ENCODE measurements at regions not wholly inside any gene's neighbourhood (a gene's known extent, or its start where the extent isn't known, plus 50 kb on each side); places are given as distances from the start of the nearest gene placed in this dataset.

DNA sequence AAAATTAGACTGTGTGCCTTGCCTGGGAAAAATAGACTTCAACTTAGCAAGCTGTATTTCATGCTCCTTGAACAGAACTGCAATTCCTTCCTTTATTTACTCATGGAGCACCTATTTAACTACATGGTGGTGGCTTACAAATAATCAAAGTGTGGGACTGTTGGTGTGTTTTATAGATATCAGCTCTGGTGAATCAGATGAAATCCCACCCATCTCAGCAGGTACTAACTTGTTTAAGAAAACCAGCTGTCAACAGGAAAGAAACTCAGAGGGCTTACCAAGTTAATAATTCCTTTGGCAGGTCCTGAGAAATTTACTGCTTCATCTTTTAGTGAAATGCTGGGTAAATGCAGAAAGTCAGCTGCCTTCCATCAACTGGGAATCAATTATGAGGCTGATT, 830.6 kb downstream of the SLC4A3 start:
- FAIRE-seq: no peak

DNA sequence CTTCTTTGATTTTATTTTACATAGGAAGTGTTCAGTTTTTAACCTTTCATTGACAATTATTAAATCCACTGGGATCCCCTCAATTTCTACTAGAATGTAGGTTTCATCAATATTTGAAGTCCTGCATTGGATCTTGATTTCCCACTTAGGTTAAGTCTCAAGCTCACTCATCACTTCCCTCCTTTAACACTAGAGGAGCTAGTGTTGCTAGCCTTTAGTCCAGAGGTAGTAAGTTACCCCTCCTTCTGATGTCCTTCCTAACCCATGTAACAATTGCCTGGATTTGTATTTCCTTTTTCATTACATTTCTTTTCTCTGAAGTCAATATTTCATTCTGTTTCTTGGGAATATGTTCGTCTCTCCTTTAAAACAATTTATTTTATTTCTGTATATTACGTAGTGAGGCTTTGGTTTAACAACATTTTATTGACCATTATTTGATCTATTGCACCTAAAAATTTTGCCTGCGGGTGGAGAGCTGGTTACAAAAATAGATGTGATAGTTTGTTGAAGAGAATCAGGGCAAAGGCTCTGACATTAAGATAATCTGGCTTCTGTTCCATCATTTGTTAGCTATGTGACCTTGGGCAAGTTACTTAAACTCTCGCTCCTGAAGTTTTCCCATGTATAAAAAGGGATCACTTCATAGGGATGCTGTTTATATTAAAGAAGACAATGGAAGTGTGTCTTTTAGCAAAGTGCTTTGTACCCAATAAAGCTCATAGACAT, 833.0 kb downstream of the SLC4A3 start:
- no peak for FAIRE-seq

DNA sequence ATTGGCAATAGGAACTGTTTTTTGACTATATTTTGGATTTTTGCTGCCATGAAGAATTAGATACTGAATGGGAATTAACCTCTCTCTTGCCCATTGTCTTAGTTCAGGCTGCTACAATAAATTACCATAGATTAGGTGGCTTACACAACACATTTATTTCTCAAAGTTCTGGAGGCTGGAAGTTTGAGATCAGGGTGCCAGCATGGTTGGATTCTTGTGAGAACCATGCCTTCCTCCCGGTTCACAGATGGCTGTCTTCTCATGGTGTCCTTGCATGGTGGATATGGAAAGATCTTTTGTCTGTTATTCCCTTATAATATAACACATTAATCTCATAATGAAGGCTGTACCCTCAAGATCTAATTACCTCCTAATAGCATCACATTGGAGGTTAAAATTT, 836.4 kb downstream of the SLC4A3 start:
- no peak for FAIRE-seq

GRCh38 chr2:220465700-220466099, 838.3 kb downstream of the SLC4A3 start:
- FAIRE-seq: no peak

GRCh38 chr2:220466251-220466691, 838.8 kb downstream of the SLC4A3 start:
- FAIRE-seq: no peak

DNA sequence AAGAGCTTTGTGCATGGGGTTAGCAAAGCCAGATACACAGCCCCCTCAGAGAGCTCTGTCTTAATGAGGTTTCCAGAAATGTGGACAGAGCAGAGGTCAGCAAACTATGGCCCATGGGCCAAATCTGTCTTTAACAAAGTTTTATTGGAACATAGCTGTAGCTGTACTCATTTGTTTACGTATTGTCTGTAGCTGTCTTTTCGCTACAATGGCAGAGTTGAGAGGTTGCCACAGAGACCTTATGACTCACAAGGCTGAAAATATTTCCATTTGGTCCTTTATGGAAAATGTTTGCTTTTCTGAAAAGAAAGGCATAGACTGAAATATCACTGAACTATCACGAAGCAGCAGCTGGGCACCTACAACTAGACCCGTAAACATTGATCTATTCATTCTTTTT, 841.8 kb downstream of the SLC4A3 start:
- no peak for FAIRE-seq

GRCh38 chr2:220473611-220474010, 846.2 kb downstream of the SLC4A3 start:
- FAIRE-seq: no peak

- no peak for FAIRE-seq
Observed at GRCh38 chr2:220476877-220477276, 849.4 kb downstream of the SLC4A3 start.

GRCh38 chr2:220478305-220479058, 851.1 kb downstream of the SLC4A3 start:
- FAIRE-seq: no peak

GRCh38 chr2:220482716-220483115, 855.3 kb downstream of the SLC4A3 start:
- no peak for FAIRE-seq

DNA sequence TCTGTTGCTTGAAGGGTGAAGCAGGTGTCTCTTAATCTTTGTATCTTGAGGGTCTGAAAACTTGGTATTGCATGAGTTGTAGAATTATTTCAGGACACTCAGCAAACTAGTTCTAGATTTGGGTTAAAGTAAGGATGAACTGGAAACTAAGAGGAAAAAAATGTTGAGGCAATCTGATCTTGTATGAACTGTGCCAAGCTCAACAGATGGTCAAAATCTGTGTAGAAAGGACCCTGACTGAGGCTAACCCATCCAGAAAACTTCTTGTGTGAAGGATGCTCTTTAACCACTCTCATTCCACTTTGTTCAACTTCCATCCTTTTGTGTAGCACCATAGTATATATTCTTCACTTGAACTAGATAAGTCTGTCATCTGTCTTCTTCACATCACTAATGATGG, 861.7 kb downstream of the SLC4A3 start:
- FAIRE-seq: no peak

DNA sequence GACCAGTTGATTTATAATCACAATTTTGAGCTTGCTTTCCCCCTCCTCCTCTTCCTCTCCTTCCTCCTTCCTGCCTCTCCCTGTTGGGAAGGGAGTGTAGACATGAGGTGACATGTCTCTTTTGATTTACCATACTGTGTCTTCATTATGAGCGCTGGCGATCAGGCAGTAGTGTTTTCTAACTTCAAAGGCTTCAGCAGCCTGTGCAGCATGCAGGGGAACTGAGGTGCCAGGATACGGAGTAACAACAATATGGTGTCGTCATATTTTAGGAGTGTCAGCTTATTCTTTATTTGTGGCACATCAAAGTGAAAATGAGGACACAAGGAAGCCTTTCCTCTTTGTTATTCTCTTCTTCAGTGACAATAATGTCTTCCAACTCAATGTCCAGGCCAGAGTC, 864.2 kb downstream of the SLC4A3 start:
- FAIRE-seq: no peak

GRCh38 chr2:220493871-220494525, 866.6 kb downstream of the SLC4A3 start:
- no peak for FAIRE-seq

- no peak for FAIRE-seq
Observed at GRCh38 chr2:220496513-220496912, 869.1 kb downstream of the SLC4A3 start.

DNA sequence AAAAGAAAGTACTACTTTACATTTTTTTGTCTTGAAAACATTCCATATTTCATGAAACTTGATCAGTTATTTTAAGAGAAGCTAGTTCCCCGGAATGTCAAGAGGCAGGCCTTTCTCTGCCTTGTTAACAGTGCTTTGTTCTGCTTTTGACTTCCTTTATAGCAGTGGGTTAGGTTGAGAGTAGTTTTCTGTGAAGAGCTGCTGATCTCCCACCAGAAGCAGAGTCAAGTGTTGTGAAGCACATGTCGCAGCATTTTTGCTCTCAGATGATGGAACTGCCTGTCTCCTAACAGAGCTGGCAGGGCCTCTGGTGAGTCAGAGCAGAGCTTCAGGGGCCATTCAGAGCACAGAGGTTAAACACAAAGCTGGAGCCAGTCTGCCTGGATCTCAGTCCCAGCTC, 871.8 kb downstream of the SLC4A3 start:
- no peak for FAIRE-seq

DNA sequence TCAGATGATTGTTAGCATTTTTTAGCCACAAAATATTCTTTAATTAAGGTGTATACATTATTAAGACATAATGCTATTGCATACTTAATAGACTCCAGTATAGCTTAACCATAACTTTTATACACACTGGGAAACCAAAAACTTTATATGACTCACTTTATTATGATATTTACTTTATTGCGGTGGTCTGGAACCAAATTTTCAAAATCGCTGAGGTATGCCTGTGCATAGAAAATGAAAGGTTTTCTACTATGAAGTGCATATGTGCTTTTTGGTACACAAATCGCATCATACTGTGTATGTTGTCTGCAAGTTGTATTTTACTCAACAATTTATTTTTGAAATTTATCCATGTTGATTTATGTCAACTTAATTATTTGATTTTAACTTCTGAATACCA, 875.1 kb downstream of the SLC4A3 start:
- no peak for FAIRE-seq

GRCh38 chr2:220503431-220503830, 876.0 kb downstream of the SLC4A3 start:
- FAIRE-seq: no peak

DNA sequence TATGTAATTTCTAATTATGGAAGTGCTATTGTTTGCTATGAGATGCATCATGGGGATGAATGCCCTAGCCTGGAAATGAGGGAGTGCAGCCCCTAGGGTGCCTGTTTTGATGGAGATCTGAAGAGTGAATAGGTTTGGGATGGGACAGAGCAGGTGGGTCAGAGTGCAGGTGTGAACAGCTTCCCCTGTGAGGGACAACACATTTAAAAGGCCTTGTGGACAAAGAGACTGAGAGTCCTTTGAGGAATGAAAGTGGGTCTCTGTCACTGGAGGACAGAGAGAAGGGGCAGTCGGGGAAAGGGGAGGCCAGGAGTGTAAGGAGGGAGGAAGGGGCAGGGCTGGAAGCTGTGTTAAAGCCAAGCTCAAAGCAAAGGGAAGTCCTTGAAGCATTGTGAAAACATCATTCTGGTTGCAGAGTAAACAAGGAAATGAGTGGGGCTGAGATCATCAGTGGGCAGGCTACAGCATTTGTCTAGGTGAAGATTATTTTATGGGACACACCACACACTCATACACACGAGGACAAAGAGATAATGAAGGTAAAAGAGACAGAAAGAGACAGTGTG, 877.6 kb downstream of the SLC4A3 start:
- FAIRE-seq: no peak

GRCh38 chr2:220506466-220506865, 879.0 kb downstream of the SLC4A3 start:
- FAIRE-seq: no peak

DNA sequence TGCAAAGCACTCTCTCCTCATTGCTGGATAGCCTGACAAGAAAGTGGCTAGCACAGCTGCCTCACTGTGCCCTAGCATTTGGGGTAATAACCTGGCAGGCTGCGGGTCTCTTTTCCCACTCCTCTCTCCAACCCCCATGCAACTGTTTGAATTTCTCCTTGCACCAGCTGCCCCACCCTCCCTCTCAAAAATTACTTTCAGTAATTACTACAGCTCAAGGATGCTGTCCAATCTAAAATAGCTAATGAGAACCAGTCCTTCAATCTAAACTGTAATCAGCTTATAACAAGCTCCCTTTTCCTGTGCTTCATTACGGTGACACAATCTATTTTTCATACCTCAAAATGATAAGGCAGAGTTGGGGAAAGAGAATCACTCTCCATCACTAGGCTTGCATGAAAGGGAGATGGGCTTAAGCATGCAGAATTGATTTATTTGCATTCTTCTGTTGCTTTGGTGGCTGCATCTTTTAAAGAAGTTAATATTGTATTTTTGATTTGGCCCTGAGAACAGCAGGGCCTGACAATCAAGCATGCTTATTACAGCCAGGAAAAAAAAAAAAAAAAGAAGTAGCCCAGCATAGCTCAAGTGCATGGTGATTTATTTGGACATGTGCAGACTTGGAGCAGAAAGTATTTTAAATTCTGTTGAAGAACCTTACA, 881.8 kb downstream of the SLC4A3 start:
- FAIRE-seq: no peak

- no peak for FAIRE-seq
Observed at GRCh38 chr2:220509966-220510365, 882.5 kb downstream of the SLC4A3 start.

GRCh38 chr2:220510668-220511067, 883.2 kb downstream of the SLC4A3 start:
- no peak for FAIRE-seq

DNA sequence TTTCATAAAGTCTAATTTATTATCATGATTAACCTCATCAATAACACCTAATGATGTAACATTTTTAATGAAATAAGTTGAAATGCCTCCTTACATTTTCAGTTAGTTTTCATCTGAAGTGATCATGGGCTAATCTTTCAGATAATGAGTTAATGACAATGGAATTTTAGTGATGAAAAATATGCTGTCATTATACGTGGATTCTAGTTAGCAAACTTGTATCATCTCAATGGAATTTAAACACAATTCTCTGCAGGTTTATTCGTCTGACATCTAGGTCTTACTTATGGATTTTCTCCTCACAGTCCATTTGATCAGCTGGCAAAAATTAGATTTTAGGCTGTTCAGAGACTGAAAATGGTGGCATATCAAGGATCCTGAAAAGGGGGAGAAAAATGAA, 885.0 kb downstream of the SLC4A3 start:
- FAIRE-seq: peak; percentile 30
